Uterus (tissue), 3 donors: ENCODE measurements at regions not wholly inside any gene's neighbourhood (a gene's known extent, or its start where the extent isn't known, plus 50 kb on each side); places are given as distances from the start of the nearest gene placed in this dataset.
"Not testable (repeated sequence)": the region's sequence is repeated elsewhere in the genome, so short reads cannot be mapped to it uniquely, and the experiment has no call there.

Source experiments
- DNase-seq, 2 donors: peaks; one replicate each; pipeline ENCODE4 v3.0.0-alpha.2; 2019 to 2020
- H3K27ac ChIP-seq, 2 donors: fragments of 200-600 bp; sonication (generic); 1 replicate in 1 of 2; 2 replicates in 1 of 2; pipeline ENCODE4 v1.5.1; 2016 to 2018
- H3K27me3 ChIP-seq, 2 donors: fragments of 200-600 bp; sonication (generic); one replicate each; pipeline ENCODE4 v1.5.1; 2018 to 2019; ENCODE audit warnings: control low read depth in 1 of 2
- H3K36me3 ChIP-seq, 2 donors: fragments of 200-600 bp; sonication (generic); one replicate each; pipeline ENCODE4 v1.5.1; 2019; ENCODE audit warnings: control low read depth in 1 of 2
- H3K4me1 ChIP-seq, 2 donors: fragments of 200-600 bp; sonication (generic); one replicate each; pipeline ENCODE4 v1.5.1; 2018 to 2019; ENCODE audit warnings: control low read depth in 1 of 2
- H3K4me3 ChIP-seq, 2 donors: fragments of 200-600 bp; sonication (generic); 1 replicate in 1 of 2; 2 replicates in 1 of 2; pipeline ENCODE4 v1.5.1; 2018 to 2019; ENCODE audit warnings: mild to moderate bottlenecking in 1 of 2
- H3K9me3 ChIP-seq, 2 donors: fragments of 200-600 bp; sonication (generic); one replicate each; pipeline ENCODE4 v1.5.1; 2019; ENCODE audit warnings: control low read depth in 1 of 2
- POLR2A ChIP-seq, 2 donors: fragments of 450-650 bp; IDR thresholded peaks; one replicate each; pipeline ENCODE4 v1.6.1; 2016; ENCODE audit warnings: antibody characterized with exemption in 2 of 2, mild to moderate bottlenecking in 1 of 2, moderate library complexity in 1 of 2
- intact Hi-C: fragments of 100-400 bp; cut with DNase I; formaldehyde crosslinking; loops from one replicate; pipeline ENCODE4 v1.15.1; 2023; ENCODE audit warnings: low total_unique reads
- TF ChIP-seq, protein P1 (sequence below), 4 experiments: fragments of 200-600 bp in 2 of 4; fragments of 450-650 bp in 2 of 4; sonication (generic) in 2 of 4; IDR thresholded peaks; one replicate each; pipeline ENCODE4 v1.5.1; 2016 to 2019; ENCODE audit warnings: antibody characterized with exemption in 4 of 4, mild to moderate bottlenecking in 2 of 4, moderate library complexity in 1 of 4
- donor health status: DM: yes; HTN: yes; CAD: no.

DNA sequence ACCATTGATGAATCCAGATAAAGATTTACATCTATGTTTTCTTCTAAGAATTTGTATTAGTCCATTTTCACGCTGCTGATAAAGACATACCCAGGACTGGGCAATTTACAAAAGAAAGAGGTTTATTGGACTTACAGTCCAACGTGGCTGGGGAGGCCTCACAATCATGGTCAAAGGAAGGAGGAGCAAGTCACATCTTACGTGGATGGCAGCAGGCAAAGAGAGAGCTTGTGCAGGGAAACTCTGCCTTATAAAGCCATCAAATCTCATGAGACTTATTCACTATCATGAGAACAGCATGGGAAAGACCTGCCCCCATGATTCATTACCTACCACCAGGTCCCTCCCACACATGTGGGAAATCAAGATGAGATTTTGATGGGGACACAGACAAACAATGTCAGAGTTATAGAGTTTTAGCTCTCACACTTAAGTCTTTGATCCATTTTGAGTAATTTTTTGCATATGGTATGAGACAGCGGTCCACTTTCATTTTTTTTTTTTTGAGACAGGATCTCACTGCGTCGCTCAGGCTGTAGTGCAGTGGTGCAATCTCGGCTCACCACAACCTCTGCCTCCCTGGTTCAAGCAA lies 53.5 kb upstream of the JADE2 start:
- H3K36me3 ChIP-seq, H3K27ac ChIP-seq, H3K9me3 ChIP-seq, H3K4me1 ChIP-seq, H3K27me3 ChIP-seq, intact Hi-C loops, DNase-seq, H3K4me3 ChIP-seq: not testable (repeated sequence)

DNA sequence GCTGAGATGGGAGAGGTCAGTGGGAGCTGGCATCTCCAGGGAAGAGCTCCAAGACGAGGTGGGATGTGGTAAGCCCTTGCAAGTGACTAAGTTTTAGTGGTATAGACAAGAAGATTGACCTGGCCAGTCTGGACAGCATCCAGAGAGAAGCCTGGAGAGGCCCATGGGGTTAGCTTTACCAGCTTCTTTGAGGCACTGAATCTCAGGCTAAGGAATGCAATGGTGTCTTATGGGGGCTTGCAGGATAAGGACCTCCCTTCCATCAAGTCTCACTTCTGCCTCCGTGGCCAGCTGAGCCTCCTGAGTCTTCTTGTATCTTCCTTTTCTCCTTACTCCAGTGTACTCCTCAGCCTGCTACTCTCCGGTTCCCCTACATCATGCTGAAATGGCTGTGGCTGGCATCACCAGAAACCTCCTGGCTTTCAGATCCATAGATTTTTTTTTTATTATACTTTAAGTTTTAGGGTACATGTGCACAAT lies 56.5 kb upstream of the JADE2 start:
- H3K36me3 ChIP-seq, result no peaks in the 10 kb centered on the region
- intact Hi-C loops, result loop anchor here (10.0 kb wide), 1 partner anchor 54 kb away; the partner anchor contains the start of gene CDKN2AIPNL
- H3K27ac ChIP-seq, result no peak overlapping the region
- peak in 1 of 2 donors; percentile 8 for DNase-seq
- H3K27me3 ChIP-seq, result no peaks in the 10 kb centered on the region
- H3K4me3 ChIP-seq, result no peak overlapping the region
- no peak for TF ChIP-seq POLR2A (IDR thresholded peaks at IDR 0.05)
- TF ChIP-seq, protein P1, sequence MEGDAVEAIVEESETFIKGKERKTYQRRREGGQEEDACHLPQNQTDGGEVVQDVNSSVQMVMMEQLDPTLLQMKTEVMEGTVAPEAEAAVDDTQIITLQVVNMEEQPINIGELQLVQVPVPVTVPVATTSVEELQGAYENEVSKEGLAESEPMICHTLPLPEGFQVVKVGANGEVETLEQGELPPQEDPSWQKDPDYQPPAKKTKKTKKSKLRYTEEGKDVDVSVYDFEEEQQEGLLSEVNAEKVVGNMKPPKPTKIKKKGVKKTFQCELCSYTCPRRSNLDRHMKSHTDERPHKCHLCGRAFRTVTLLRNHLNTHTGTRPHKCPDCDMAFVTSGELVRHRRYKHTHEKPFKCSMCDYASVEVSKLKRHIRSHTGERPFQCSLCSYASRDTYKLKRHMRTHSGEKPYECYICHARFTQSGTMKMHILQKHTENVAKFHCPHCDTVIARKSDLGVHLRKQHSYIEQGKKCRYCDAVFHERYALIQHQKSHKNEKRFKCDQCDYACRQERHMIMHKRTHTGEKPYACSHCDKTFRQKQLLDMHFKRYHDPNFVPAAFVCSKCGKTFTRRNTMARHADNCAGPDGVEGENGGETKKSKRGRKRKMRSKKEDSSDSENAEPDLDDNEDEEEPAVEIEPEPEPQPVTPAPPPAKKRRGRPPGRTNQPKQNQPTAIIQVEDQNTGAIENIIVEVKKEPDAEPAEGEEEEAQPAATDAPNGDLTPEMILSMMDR (IDR thresholded peaks at IDR 0.05), result no peak
- no peaks in the 10 kb centered on the region for H3K9me3 ChIP-seq
- H3K4me1 ChIP-seq, result no peaks in the 10 kb centered on the region

DNA sequence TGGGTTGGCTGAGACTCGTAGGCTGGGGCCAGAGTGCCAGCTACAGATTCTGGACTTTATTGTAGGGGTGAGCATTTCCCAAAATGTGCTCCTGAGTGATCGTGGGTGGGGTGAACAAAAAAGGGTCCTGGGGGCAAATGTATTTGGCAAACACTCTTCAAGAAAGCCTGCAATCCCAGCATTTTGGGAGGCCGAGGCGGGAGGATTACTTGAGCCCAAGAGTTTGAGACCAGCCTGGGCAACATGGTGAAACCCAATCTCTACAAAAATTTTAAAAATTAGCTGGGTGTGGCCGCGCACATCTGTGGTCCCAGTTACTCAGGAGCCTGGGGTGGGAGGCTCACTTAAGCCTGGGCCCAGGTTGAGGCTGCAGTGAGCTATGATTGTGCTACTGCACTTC lies 55.5 kb upstream of the CDKN2AIPNL start:
- TF ChIP-seq POLR2A (IDR thresholded peaks at IDR 0.05), result no peak
- TF ChIP-seq, protein P1 (IDR thresholded peaks at IDR 0.05), result no peak
- DNase-seq, result no peak
- Histone ChIP-seq H3K27me3 (no peaks in the 10 kb centered on the region), H3K4me3 (no peak overlapping the region), H3K36me3 (no peaks in the 10 kb centered on the region), H3K4me1 (no peaks in the 10 kb centered on the region), H3K27ac (peak overlapping the region; percentile 92), H3K9me3 (no peaks in the 10 kb centered on the region)
- intact Hi-C loops, result loop anchor here (2.0 to 10.0 kb wide), 2 partner anchors 52 to 58 kb away; partner anchors contain the start of genes CDKN2AIPNL and JADE2

- H3K36me3 ChIP-seq, result no peaks in the 10 kb centered on the region
- peak overlapping the region; percentile 40 to 43 for H3K4me3 ChIP-seq
- no peaks in the 10 kb centered on the region for H3K9me3 ChIP-seq
- TF ChIP-seq, protein P1 (IDR thresholded peaks at IDR 0.05), result peak in 1 of 4 experiments; percentile 14
- TF ChIP-seq POLR2A (IDR thresholded peaks at IDR 0.05), result peak in 1 of 2 donors; percentile 12
- H3K27ac ChIP-seq, result peak overlapping the region; percentile 92
- intact Hi-C loops, result loop anchor here (2.0 to 10.0 kb wide), 2 partner anchors 52 to 58 kb away; partner anchors contain the start of genes CDKN2AIPNL and JADE2
- no peaks in the 10 kb centered on the region for H3K4me1 ChIP-seq
- peak; percentile 95 to 99 for DNase-seq
- no peaks in the 10 kb centered on the region for H3K27me3 ChIP-seq
These were observed 54.8 kb upstream of the CDKN2AIPNL start for GRCh38 chr5:134466241-134467069.

DNA sequence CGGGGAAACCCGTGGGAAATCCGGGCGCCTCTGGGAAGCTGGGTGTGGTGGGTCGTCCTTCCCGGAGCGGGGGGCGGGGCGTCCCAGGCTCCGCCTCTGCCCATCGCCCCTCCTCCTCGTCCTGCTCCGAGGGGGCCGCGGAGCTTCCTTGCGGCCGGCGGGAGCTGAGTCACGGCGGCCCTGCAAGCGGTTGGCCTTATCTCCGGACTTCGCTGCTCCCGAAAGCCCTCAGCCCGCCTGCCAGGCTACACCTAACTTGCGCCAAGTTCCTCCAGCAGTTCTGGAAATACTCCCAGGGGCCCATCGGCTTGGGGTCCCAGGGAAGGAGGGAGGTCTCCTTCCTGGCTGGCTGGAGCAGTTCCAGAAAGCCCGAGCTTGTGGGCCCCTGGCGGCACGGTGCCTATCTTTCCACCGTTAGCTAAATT lies 54.1 kb upstream of the CDKN2AIPNL start:
- Histone ChIP-seq H3K9me3 (no peaks in the 10 kb centered on the region), H3K4me3 (peak overlapping the region; percentile 40 to 43), H3K27ac (peak overlapping the region; percentile 92), H3K36me3 (no peaks in the 10 kb centered on the region), H3K27me3 (no peaks in the 10 kb centered on the region), H3K4me1 (no peaks in the 10 kb centered on the region)
- TF ChIP-seq, protein P1 (IDR thresholded peaks at IDR 0.05), result peak in 2 of 4 experiments; percentile 3 to 20
- peak; percentile 62 to 69 for TF ChIP-seq POLR2A (IDR thresholded peaks at IDR 0.05)
- peak; percentile 90 to 93 for DNase-seq
- intact Hi-C loops, result loop anchor here (2.0 to 10.0 kb wide), 2 partner anchors 51 to 59 kb away; partner anchors contain the start of genes CDKN2AIPNL and JADE2
